Left lung (tissue), 4 donors: ENCODE measurements at regions not wholly inside any gene's neighbourhood (a gene's known extent, or its start where the extent isn't known, plus 50 kb on each side); places are given as distances from the start of the nearest gene placed in this dataset.

Source experiments
- ATAC-seq: fragments of 200-7000 bp; cut with Tn5 transposase; one replicate; pipeline ENCODE4 v1.9.1; 2020; ENCODE audit warnings: moderate library complexity
- DNase-seq, 4 donors: peaks; one replicate each; pipeline ENCODE4 v3.0.0-alpha.2; 2013 to 2020
- H3K27ac ChIP-seq, 2 donors: fragments of 200-600 bp; sonication (generic) in 1 of 2; one replicate each; pipeline versions ENCODE4 v1.5.0 to v1.8.0; 2020 to 2021
- H3K27me3 ChIP-seq, 2 donors: fragments of 200-600 bp; sonication (generic) in 1 of 2; one replicate each; pipeline versions ENCODE4 v1.5.0 to v1.8.0; 2020 to 2021
- H3K36me3 ChIP-seq, 2 donors: fragments of 200-600 bp; sonication (generic) in 1 of 2; one replicate each; pipeline versions ENCODE4 v1.5.0 to v1.8.0; 2020 to 2021
- H3K4me1 ChIP-seq, 2 donors: fragments of 200-600 bp; one replicate each; pipeline ENCODE4 v1.8.0; 2021
- H3K4me3 ChIP-seq, 2 donors: fragments of 200-600 bp; sonication (generic) in 1 of 2; one replicate each; pipeline versions ENCODE4 v1.5.0 to v1.8.0; 2020 to 2021; ENCODE audit warnings: mild to moderate bottlenecking in 1 of 2
- H3K9me3 ChIP-seq, 2 donors: fragments of 200-600 bp; sonication (generic) in 1 of 2; one replicate each; pipeline versions ENCODE4 v1.5.0 to v1.8.0; 2020 to 2021
- intact Hi-C, 2 donors: fragments of 100-400 bp; cut with DNase I; formaldehyde crosslinking; loops; one replicate each; pipeline versions ENCODE4 v1.11.2 to v1.14.2; 2022
- TF ChIP-seq, protein P1 (sequence below), 2 donors: fragments of 200-600 bp; sonication (generic) in 1 of 2; IDR thresholded peaks; one replicate each; pipeline versions ENCODE4 v1.5.0 to v1.8.0; 2021; ENCODE audit warnings: antibody characterized with exemption in 2 of 2
- donor health status: DM: no; HTN: yes; CAD: no.
- donor health status: DM: no; HTN: no; CAD: no.

DNA sequence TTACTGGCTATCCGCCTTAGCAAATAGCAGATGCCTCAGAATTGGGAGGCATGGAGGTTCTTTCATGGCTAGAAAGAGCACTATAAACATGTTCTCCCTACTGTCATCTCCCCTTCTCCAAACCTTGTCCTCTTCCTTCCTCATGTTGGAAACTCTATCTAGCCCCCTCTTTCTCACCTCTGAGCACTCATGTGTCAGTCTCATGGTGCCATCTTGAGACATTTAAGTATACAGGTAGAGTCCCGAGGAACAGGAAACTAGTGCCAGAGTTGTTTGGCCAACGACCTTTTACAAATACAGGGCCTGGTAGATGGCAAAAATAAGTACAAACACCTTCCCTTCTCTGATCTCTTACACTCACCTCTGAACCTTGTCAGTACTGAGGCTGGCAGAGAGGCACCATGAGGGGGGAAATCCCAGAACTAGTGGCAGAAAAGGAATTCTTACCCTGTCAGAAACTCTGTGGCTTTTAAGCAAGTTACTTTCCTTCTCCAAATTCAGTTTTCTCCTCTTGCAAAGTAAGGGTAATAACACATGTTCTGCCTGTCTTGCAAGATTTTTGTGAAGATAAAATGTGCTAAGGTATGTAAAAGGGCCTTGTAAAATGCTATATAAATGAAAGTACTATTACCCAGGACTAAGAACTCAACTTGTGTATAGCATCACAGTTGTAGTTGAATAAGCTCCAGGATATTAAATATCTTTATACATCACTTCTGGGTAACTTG lies 94.1 kb upstream of the SNX2 start:
- no peak overlapping the region for H3K27ac ChIP-seq
- intact Hi-C loops = no loop called here
- DNase-seq (no peak), ATAC-seq (no peak)
- no peak overlapping the region for H3K4me3 ChIP-seq
- H3K9me3 ChIP-seq = no peaks in the 10 kb centered on the region
- no peaks in the 10 kb centered on the region for H3K36me3 ChIP-seq
- TF ChIP-seq, protein P1, sequence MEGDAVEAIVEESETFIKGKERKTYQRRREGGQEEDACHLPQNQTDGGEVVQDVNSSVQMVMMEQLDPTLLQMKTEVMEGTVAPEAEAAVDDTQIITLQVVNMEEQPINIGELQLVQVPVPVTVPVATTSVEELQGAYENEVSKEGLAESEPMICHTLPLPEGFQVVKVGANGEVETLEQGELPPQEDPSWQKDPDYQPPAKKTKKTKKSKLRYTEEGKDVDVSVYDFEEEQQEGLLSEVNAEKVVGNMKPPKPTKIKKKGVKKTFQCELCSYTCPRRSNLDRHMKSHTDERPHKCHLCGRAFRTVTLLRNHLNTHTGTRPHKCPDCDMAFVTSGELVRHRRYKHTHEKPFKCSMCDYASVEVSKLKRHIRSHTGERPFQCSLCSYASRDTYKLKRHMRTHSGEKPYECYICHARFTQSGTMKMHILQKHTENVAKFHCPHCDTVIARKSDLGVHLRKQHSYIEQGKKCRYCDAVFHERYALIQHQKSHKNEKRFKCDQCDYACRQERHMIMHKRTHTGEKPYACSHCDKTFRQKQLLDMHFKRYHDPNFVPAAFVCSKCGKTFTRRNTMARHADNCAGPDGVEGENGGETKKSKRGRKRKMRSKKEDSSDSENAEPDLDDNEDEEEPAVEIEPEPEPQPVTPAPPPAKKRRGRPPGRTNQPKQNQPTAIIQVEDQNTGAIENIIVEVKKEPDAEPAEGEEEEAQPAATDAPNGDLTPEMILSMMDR (IDR thresholded peaks at IDR 0.05) = no peak
- no peaks in the 10 kb centered on the region for H3K27me3 ChIP-seq
- H3K4me1 ChIP-seq = no peaks in the 10 kb centered on the region

GRCh38 chr5:122683631-122684030 lies 91.2 kb upstream of the SNX2 start:
- no peak for DNase-seq
- Histone ChIP-seq H3K27me3 (no peaks in the 10 kb centered on the region), H3K36me3 (no peaks in the 10 kb centered on the region), H3K27ac (no peak overlapping the region), H3K9me3 (no peaks in the 10 kb centered on the region), H3K4me3 (no peak overlapping the region), H3K4me1 (no peaks in the 10 kb centered on the region)
- intact Hi-C loops = no loop called here
- no peak for ATAC-seq
- TF ChIP-seq, protein P1 (IDR thresholded peaks at IDR 0.05) = no peak

- no peak overlapping the region for H3K4me3 ChIP-seq
- no peaks in the 10 kb centered on the region for H3K4me1 ChIP-seq
- no peaks in the 10 kb centered on the region for H3K27me3 ChIP-seq
- H3K36me3 ChIP-seq = no peaks in the 10 kb centered on the region
- DNase-seq = no peak
- no peak for ATAC-seq
- H3K9me3 ChIP-seq = no peaks in the 10 kb centered on the region
- TF ChIP-seq, protein P1 (IDR thresholded peaks at IDR 0.05) = no peak
- H3K27ac ChIP-seq = no peak overlapping the region
- intact Hi-C loops = no loop called here
These were observed 84.6 kb upstream of the SNX2 start for GRCh38 chr5:122690266-122690665.

DNA sequence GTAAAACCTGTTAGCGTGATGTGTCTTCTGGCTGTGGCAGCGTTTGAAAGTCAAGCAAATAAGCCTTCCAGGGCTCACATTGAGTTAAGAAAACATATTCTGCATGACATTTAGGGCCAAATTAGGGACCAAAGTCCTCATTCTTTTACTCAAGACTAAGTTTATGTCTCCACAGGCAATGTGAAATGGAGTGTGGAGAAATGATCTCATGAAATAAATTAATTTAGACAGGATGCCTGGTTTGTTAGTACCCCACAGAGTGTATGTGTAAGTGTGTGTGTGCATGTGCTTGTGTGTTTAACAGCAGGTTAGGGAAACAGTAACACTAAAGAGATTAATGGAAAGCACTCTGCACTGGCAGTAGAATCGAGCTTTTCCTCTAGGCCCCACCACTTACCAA lies 82.9 kb upstream of the SNX2 start:
- Histone ChIP-seq H3K27ac (no peak overlapping the region), H3K27me3 (no peaks in the 10 kb centered on the region), H3K9me3 (no peaks in the 10 kb centered on the region), H3K36me3 (no peaks in the 10 kb centered on the region), H3K4me1 (no peaks in the 10 kb centered on the region), H3K4me3 (no peak overlapping the region)
- TF ChIP-seq, protein P1 (IDR thresholded peaks at IDR 0.05) = no peak
- intact Hi-C loops = no loop called here
- DNase-seq = no peak
- no peak for ATAC-seq

DNA sequence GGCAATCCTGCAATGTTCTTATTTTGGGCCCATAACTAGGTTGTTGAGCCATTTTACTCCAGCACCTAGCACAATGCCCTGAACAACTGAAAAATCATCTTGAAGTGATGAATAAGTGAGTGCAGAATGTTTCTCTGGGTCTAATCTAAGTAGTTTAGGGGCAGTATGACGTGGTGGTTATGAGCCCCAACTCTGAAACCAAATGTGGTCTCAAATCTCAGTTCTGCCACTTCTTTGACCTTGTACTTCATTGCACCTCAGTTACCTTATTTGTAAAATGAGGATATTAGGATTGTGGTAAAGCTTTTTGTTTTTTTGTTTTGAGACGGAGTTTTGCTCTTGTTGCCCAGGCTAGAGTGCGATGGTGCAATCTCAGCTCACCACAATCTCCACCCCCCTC lies 80.9 kb upstream of the SNX2 start:
- Histone ChIP-seq H3K4me1 (no peaks in the 10 kb centered on the region), H3K36me3 (no peaks in the 10 kb centered on the region), H3K27me3 (no peaks in the 10 kb centered on the region), H3K9me3 (no peaks in the 10 kb centered on the region), H3K4me3 (no peak overlapping the region), H3K27ac (no peak overlapping the region)
- intact Hi-C loops = no loop called here
- TF ChIP-seq, protein P1 (IDR thresholded peaks at IDR 0.05) = no peak
- ATAC-seq (no peak), DNase-seq (no peak)
